GM10266 (cell line): ENCODE measurements at regions not wholly inside any gene's neighbourhood (a gene's known extent, or its start where the extent isn't known, plus 50 kb on each side); places are given as distances from the start of the nearest gene placed in this dataset.

Experiments used
- DNase-seq: peaks from one replicate; pipeline ENCODE4 v3.0.0; 2012; ENCODE audit errors: extremely low spot score
- TF ChIP-seq, protein P1 (sequence below): IDR thresholded peaks from 2 replicates; pipeline ENCODE4 v1.5.1; 2012; ENCODE audit warnings: mild to moderate bottlenecking, low read depth; ENCODE audit not compliant: control insufficient read depth, insufficient read depth; ENCODE audit errors: missing control alignments

DNA sequence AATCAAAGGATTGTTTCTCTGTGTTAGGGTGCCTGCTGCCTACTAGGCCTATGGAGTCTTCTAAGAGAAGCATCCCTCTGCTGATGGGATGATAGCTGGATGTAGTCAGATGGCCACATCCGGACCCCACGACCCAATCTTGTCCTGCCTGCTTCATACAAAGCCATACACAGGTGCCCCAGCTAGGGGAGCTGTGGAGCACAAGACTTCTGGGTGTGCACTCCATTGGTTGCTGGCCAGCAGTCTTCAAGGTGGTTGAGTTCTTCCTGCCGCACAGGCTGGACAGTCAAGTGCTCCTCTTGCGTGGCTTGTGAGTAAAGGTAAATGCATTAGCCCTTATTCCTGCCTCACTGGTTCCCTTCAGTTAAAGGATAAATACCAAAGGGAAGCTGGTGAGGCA, 120.2 kb downstream of the TEX36 start:
- TF ChIP-seq, protein P1, sequence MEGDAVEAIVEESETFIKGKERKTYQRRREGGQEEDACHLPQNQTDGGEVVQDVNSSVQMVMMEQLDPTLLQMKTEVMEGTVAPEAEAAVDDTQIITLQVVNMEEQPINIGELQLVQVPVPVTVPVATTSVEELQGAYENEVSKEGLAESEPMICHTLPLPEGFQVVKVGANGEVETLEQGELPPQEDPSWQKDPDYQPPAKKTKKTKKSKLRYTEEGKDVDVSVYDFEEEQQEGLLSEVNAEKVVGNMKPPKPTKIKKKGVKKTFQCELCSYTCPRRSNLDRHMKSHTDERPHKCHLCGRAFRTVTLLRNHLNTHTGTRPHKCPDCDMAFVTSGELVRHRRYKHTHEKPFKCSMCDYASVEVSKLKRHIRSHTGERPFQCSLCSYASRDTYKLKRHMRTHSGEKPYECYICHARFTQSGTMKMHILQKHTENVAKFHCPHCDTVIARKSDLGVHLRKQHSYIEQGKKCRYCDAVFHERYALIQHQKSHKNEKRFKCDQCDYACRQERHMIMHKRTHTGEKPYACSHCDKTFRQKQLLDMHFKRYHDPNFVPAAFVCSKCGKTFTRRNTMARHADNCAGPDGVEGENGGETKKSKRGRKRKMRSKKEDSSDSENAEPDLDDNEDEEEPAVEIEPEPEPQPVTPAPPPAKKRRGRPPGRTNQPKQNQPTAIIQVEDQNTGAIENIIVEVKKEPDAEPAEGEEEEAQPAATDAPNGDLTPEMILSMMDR = no peak
- no peak for DNase-seq

DNA sequence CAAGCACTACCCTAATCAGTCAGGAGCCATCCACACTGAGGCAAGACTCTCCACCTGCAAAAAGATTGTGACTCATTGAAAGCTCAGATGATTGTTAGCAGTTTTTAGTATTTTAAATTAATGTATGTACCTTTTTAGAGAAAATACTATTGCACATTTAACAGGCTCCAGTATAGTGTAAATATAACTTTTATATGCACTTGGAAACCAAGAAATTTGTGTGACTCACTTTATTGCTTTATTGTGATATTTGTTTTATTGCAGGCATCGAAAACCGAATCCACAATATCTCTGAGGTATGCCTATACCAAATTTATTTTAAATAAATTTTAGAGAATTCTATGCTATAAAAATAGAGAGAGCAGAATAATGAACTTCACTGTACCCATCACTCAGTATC, 122.0 kb downstream of the TEX36 start:
- DNase-seq = no peak
- TF ChIP-seq, protein P1 = no peak

DNA sequence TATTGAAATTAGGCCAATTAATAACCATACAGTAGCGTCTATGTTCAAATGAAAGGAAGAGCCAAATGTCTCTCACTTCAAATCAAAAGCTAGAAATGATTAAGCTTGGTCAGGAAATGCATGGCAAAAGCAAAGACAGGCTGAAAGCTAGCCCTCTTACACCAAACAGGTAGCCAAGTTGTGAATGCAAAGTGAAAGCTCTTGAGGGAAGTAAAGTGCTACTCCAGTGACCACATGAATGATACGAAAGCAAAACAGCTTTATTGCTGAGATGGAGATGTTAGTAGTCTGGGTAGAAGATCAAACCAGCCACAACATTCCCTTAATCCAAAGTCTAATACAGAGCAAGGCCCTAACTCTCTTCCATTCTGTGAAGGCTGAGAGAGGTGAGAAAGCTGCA, 123.8 kb downstream of the TEX36 start:
- TF ChIP-seq, protein P1 = no peak
- DNase-seq = no peak

DNA sequence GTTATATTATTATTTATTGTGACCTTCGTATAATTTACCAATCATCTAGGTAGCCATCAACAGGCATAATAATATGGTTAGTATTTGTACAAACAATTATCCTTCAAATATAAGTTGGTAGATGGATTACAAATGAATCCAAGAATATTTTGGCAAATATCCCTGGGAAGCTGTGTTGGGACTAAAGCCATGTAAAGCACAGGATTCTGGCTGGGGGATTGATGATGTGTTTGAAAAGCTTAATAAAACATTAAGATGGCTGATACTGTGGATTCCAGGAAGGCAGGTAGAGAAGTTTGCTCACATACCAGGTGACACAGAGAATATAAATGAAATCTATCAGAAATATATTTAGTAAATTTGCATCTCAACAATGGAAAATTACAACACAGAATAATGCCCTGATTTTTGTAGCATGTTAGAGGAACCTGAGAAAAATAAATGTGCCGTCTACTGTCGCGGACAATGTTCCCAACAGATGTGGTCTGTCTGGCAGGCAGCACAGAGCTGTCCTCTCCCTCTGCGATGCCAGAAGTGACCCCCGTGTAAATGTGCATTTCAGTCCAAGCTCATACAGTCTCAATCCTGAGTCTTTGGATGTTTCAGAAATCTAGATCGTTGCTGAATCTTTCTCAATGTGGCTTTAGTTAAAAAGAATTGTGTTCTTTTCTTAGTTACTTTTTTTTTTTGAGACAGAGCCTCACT, 125.0 kb downstream of the TEX36 start:
- TF ChIP-seq, protein P1 = no peak
- no peak for DNase-seq

DNA sequence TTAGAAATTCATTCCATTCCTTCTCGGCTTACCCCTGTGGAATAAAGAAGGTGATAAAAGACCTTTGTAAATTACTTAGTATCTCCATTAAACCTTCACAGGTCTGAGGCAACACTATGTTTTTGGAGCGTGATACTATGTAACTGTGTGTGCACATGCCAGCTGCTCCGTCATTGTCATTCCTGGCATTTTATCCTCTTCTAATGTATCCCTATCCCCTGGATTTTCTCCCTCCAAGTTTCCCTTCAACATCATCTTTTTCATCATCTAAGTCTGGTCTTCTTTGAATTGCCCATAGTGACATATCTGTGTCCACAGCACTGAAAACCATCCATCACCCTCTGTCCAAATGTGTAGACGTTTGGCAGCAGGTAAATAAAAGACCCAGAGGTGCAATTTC, 125.7 kb downstream of the TEX36 start:
- TF ChIP-seq, protein P1 = no peak
- no peak for DNase-seq

DNA sequence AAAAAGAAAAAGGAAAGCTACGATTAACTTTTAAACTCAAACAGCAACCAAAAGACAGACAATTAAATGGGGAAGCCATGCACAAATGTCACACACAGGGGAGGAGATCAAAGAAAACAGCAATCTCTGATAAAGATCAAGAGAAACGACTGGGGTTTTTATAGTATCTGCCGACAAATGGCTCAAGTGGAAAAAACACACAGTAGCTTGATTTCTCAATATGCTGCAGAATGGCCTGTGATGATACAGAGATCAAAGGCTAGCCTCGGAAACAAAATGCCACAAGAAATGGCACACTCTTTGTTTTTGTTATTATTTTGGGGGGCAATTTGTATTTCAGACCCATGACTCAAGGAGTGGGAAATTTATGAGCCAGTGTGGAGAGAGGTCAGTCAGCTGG, 126.1 kb downstream of the TEX36 start:
- DNase-seq = no peak
- TF ChIP-seq, protein P1 = no peak

DNA sequence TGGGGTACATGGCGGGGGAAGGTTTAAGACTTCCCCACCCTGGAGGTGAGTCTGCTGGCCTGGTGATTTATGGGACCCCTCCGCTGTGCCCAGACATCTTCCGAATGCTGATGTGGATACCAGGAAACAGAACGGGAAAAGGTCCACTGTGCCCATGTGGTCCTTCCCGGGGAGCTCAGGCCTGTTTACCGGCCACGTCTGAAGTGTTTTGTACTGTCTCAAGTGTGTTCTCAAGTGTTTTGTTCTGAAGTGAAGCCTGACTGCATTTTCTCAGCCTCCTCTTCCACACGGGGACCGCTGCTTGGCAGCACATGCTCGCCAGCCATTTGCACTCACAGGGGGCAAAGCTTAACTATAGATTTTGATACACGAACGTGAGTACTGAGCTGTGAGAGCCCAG, 127.2 kb downstream of the TEX36 start:
- TF ChIP-seq, protein P1 = no peak
- no peak for DNase-seq
